Prostate gland (tissue), 2 donors: ENCODE measurements at regions not wholly inside any gene's neighbourhood (a gene's known extent, or its start where the extent isn't known, plus 50 kb on each side); places are given as distances from the start of the nearest gene placed in this dataset.

Experiments
- DNase-seq: peaks from one replicate; pipeline ENCODE4 v3.0.0-alpha.2; 2019; ENCODE audit warnings: low spot score
- H3K27ac ChIP-seq, 2 donors: fragments of 200-600 bp; sonication (generic); 2 replicates each; pipeline ENCODE4 v1.5.1; 2017 to 2019
- H3K27me3 ChIP-seq: fragments of 200-600 bp; sonication (generic); replicated peaks from 2 replicates; pipeline ENCODE4 v1.5.1; 2019; ENCODE audit not compliant: insufficient read depth
- H3K36me3 ChIP-seq, 2 donors: fragments of 200-600 bp; sonication (generic); 1 replicate in 1 of 2; 2 replicates in 1 of 2; pipeline versions ENCODE4 v1.5.1 to v1.8.1; 2017 to 2019
- H3K4me1 ChIP-seq: fragments of 200-600 bp; sonication (generic); replicated peaks from 2 replicates; pipeline ENCODE4 v1.5.1; 2019
- H3K4me3 ChIP-seq, 2 donors: fragments of 200-600 bp; sonication (generic); 2 replicates each; pipeline ENCODE4 v1.5.1; 2017 to 2019
- H3K9me3 ChIP-seq: fragments of 200-600 bp; sonication (generic); 2 replicates; pipeline ENCODE4 v1.5.1; 2017
- POLR2A ChIP-seq: fragments of 450-650 bp; IDR thresholded peaks from one replicate; pipeline ENCODE4 v1.6.1; 2016; ENCODE audit warnings: antibody characterized with exemption, mild to moderate bottlenecking
- POLR2AphosphoS5 ChIP-seq: sonication (generic); formaldehyde crosslinking; IDR thresholded peaks from one replicate; pipeline ENCODE4 v1.6.1; 2017; ENCODE audit warnings: antibody characterized with exemption
- WGBS: methylation state at CpG from one replicate; pipeline ENCODE4 v1.1.5; 2018; 5-methylcytosine and 5-hydroxymethylcytosine counted together
- intact Hi-C: fragments of 100-400 bp; cut with DNase I; formaldehyde crosslinking; loops from one replicate; pipeline ENCODE4 v1.14.2; 2022
- TF ChIP-seq, protein P1 (sequence below), 4 experiments: fragments of 200-600 bp in 2 of 4; fragments of 450-650 bp in 2 of 4; sonication (generic) in 2 of 4; IDR thresholded peaks; 1 replicate in 3 of 4; 2 replicates in 1 of 4; pipeline ENCODE4 v1.5.1; 2016 to 2019; ENCODE audit warnings: antibody characterized with exemption in 4 of 4, mild to moderate bottlenecking in 2 of 4, moderate library complexity in 2 of 4

DNA sequence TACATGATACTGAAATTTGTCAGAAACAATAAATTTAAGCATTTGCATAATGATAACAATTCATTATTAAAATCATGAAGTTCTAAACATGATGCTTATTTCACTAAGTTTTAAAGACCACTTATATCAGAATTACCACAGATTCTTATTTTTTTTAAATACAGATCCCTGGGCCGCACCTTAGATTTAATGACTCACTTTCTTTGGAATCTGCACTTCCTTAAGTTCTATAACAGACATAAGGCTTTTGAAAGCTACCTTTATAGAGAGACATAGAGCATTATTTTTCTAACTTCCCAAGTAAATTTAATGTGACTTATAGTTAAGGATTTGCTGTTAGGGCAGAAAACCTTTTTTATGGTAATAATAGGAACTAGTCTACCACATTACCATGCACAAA is 214.9 kb downstream of the IPMK start:
- Histone ChIP-seq H3K9me3 (no peaks in the 10 kb centered on the region), H3K27ac (no peak overlapping the region), H3K36me3 (no peaks in the 10 kb centered on the region), H3K4me3 (no peak overlapping the region), H3K27me3 (no peaks in the 10 kb centered on the region), H3K4me1 (no peaks in the 10 kb centered on the region)
- intact Hi-C loops, result no loop called here
- TF ChIP-seq, protein P1, sequence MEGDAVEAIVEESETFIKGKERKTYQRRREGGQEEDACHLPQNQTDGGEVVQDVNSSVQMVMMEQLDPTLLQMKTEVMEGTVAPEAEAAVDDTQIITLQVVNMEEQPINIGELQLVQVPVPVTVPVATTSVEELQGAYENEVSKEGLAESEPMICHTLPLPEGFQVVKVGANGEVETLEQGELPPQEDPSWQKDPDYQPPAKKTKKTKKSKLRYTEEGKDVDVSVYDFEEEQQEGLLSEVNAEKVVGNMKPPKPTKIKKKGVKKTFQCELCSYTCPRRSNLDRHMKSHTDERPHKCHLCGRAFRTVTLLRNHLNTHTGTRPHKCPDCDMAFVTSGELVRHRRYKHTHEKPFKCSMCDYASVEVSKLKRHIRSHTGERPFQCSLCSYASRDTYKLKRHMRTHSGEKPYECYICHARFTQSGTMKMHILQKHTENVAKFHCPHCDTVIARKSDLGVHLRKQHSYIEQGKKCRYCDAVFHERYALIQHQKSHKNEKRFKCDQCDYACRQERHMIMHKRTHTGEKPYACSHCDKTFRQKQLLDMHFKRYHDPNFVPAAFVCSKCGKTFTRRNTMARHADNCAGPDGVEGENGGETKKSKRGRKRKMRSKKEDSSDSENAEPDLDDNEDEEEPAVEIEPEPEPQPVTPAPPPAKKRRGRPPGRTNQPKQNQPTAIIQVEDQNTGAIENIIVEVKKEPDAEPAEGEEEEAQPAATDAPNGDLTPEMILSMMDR (IDR thresholded peaks at IDR 0.05), result no peak
- TF ChIP-seq POLR2A (no peak), POLR2AphosphoS5 (no peak)
- WGBS, result 80% methylated on average over 1 of the region's 1 CpG
- no peak for DNase-seq

DNA sequence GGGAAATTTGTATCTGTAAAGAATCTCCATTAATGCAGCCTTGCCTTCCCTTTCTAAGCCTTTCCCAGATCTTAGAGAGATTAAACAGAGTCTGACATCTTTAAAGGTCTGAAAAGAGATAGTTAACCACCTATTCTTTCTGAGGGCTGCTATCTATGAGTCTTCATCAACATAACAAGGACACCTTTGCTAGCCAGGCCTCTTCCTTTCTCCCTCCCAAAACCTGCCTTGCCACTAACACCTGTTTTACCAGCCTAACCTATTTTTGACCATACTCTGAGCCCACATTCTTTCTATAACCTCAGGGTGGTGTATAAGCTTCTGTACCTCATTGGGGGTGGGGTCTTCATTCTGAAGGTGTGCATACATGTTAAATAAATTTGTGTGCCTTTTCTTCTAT is 217.1 kb downstream of the IPMK start:
- DNase-seq, result no peak
- no peaks in the 10 kb centered on the region for H3K9me3 ChIP-seq
- H3K4me1 ChIP-seq, result no peaks in the 10 kb centered on the region
- no peaks in the 10 kb centered on the region for H3K36me3 ChIP-seq
- no peak overlapping the region for H3K27ac ChIP-seq
- TF ChIP-seq POLR2AphosphoS5, result no peak
- TF ChIP-seq, protein P1 (IDR thresholded peaks at IDR 0.05), result no peak
- no peak for TF ChIP-seq POLR2A
- no peaks in the 10 kb centered on the region for H3K27me3 ChIP-seq
- no peak overlapping the region for H3K4me3 ChIP-seq
- intact Hi-C loops, result no loop called here

DNA sequence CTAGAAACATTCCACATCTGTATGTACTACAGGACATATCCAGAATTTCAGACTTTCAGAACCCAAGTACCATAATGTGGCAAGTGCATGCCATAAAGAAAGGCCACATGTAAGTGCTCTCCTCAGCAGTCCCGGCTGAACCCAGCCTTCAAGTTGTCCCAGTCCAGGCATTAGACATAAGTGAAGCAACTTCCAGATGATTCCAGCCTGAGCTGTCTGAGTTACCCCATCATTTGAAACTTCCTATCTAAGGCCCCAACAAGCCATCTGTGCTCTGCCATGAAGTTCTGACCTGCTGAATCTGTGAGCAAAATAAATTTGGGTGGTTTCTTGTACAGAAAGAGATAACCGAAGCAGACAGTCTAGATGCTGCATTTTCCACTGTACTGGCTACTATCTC is 218.8 kb downstream of the IPMK start:
- H3K9me3 ChIP-seq, result no peaks in the 10 kb centered on the region
- no peaks in the 10 kb centered on the region for H3K4me1 ChIP-seq
- 96% methylated on average over 2 of the region's 2 CpGs for WGBS
- H3K27ac ChIP-seq, result no peak overlapping the region
- intact Hi-C loops, result no loop called here
- H3K27me3 ChIP-seq, result no peaks in the 10 kb centered on the region
- DNase-seq, result no peak
- no peaks in the 10 kb centered on the region for H3K36me3 ChIP-seq
- no peak overlapping the region for H3K4me3 ChIP-seq
- TF ChIP-seq POLR2AphosphoS5 (no peak), POLR2A (no peak)
- TF ChIP-seq, protein P1 (IDR thresholded peaks at IDR 0.05), result no peak

DNA sequence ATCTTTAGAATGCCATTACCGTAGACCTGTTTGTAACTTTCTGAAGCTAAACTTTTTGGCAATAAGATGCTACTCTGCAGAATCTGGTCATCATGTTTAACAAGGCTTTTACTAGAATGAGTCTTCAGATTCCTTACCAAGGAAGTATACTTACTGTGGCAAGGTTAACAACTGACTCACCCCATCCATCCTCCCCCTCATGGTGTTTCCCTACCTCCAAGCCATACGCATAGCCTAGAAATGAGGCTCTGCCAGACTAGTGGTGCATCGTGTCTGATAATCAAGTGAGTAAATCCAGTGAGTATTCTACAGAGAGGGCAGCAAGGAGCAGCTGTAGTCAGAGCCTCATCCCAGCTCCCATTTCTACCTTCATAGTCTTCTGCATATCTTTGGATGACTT is 223.6 kb downstream of the IPMK start:
- Histone ChIP-seq H3K27me3 (no peaks in the 10 kb centered on the region), H3K4me3 (no peak overlapping the region), H3K36me3 (no peaks in the 10 kb centered on the region), H3K4me1 (no peaks in the 10 kb centered on the region), H3K9me3 (no peaks in the 10 kb centered on the region), H3K27ac (no peak overlapping the region)
- WGBS, result 81% methylated on average over 3 of the region's 3 CpGs
- no peak for DNase-seq
- TF ChIP-seq POLR2AphosphoS5, result no peak
- TF ChIP-seq, protein P1 (IDR thresholded peaks at IDR 0.05), result no peak
- no peak for TF ChIP-seq POLR2A
- intact Hi-C loops, result no loop called here

DNA sequence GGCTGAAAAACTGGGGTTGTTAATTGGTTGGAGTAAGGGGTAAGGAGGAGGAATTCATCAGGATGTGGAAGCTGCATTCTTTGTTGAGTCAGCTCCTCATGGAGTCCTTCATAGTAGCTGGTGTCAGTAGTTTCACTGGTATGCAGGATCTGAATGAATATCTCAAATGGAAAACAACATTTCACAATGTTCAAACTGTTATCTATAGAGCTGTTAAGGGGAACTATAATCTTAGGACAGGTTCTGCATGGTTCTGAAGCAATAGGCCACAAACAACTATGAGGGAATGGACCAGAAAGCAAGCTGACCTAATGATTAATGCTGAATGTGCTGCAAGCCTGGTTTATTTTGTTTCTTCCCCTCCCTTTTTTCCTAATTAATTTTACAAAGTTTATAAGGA is 225.8 kb downstream of the IPMK start:
- DNase-seq, result no peak
- intact Hi-C loops, result no loop called here
- H3K9me3 ChIP-seq, result no peaks in the 10 kb centered on the region
- H3K4me1 ChIP-seq, result no peaks in the 10 kb centered on the region
- H3K27ac ChIP-seq, result no peak overlapping the region
- no peaks in the 10 kb centered on the region for H3K36me3 ChIP-seq
- H3K27me3 ChIP-seq, result no peaks in the 10 kb centered on the region
- H3K4me3 ChIP-seq, result no peak overlapping the region
- no peak for TF ChIP-seq POLR2AphosphoS5
- TF ChIP-seq, protein P1 (IDR thresholded peaks at IDR 0.05), result no peak
- TF ChIP-seq POLR2A, result no peak
